ENCODE measurements at regions not wholly inside any gene's neighbourhood (a gene's known extent, or its start where the extent isn't known, plus 50 kb on each side); places are given as distances from the start of the nearest gene placed in this dataset.
"Not testable (repeated sequence)": the region's sequence is repeated elsewhere in the genome, so short reads cannot be mapped to it uniquely, and the experiment has no call there.

GRCh38 chr3:18188491-18188890, 236.6 kb downstream of the SATB1 start:
- DNase-seq = no peak

GRCh38 chr3:18185624-18186023, 239.5 kb downstream of the SATB1 start:
- DNase-seq = no peak

DNA sequence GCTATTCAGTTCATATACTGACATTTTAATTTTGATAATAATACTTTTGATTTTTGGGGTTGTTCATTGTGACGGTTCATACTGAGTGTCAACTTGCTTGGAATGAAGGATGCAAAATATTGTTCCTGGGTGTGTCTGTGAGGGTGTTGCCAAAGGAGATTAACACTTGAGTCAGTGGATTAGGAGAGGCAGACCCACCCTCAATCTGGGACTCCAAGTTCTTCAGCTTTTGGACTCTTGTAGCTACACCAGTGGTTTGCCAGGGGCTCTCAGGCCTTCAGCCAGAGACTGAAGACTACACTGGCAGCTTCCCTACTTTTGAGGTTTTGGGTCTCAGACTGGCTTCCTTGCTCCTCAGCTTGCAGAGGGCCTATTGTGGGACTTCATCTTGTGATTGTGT, 242.2 kb downstream of the SATB1 start:
- DNase-seq = not testable (repeated sequence)

DNA sequence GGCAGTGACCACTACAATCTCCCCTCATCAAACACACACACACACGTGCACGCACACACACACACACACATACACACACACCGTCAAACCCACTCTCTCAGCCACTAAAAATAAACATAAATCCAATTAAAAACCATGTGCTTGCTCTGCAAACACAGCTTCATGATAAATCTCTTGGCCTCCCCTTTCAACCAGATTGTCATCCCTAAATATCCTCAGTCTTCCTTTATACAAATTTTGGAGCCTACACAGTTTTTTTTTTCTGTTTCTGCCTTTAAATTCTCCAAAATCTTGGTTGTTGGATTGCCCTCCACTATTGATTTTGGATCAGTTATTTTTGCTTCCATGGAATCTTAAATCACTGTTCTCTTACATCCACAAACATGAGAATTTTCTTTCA, 245.6 kb downstream of the SATB1 start:
- no peak for DNase-seq

- no peak for DNase-seq
These were observed 247.9 kb downstream of the SATB1 start for GRCh38 chr3:18177271-18177670.

DNA sequence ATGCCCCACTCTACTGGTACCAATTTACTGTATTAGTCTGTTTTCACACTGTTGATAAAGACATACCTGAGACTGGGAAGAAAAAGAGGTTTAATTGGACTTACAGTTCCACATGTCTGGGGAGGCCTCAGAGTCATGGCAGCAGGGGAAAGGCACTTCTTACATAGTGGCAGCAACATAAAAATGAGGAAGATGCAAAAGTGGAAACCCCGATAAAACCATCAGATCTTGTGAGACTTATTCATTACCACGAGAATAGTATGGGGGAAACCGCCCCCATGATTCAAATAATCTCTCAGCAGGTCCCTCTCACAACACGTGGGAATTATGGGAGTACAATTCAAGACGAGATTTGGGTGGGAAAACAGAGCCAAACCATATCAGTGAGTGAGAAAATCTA, 251.2 kb downstream of the SATB1 start:
- not testable (repeated sequence) for DNase-seq

GRCh38 chr3:18159681-18160080, 265.5 kb downstream of the SATB1 start:
- DNase-seq = no peak

DNA sequence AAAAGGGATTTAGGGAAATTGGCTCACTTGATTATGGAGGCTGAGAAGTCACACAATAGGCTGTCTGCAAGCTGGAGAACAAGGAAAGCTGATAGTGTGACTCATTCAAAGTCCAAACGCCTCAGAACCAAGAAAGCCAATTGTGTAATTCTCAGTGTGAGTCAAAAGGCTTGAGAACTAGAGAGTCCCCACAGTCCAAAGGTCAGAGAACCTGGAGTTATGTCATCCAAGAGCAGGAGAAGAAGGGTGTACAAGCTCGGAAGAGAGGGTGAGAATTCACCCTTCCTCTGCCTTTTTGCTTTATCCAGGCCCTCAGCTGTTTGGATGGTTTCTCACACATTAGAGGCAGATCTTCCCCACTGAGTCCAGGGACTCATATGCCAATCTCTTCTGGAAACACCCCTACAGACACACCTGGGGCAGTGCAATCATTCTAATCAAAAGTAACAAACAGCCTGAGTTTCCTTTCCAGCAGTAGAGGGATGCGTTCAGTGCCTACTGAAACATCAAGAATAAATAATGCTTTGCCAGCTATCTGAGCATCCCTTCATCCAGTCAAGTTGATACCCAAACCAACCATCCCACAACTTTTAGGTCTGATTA, 271.5 kb downstream of the SATB1 start:
- DNase-seq = peak; percentile 72

GRCh38 chr3:18151199-18151598, 273.9 kb downstream of the SATB1 start:
- no peak for DNase-seq

DNA sequence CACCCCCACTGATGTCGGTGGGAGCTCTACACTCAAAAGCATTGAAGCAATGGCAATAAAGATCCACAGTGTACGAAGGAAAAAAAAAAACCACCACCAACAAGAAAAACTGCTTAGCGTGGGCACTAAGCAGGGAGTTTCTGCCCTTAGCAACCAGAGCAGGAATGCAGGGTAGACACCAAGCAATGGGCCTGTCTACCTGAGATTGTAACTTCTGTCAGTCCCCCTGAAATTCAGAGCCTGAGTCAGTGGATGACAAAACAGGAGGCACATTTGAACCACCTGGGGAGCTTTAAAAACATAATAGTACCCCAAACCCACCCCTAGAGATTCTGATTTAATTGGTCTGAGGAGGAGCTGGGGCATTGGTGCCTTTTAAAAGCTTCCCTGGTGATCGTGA, 275.2 kb downstream of the SATB1 start:
- no peak for DNase-seq

DNA sequence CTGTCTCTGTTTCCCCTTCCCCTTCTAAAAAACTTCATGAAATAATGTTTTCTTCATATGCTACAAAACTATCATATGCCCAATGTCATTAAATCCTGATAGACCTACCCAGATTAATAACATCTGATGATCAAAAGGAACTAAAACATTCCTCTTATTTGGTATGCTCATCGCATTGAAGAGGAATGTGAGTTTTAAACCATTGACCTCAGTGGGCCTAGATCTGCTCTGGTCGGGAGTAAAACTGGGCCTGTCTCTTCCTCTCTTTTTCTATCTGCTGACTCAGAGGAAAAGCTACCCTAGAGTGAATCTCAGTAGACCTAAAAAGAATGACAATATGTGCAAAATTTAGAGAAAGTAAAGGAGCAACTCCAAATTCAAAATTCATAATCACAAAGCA, 275.8 kb downstream of the SATB1 start:
- no peak for DNase-seq

DNA sequence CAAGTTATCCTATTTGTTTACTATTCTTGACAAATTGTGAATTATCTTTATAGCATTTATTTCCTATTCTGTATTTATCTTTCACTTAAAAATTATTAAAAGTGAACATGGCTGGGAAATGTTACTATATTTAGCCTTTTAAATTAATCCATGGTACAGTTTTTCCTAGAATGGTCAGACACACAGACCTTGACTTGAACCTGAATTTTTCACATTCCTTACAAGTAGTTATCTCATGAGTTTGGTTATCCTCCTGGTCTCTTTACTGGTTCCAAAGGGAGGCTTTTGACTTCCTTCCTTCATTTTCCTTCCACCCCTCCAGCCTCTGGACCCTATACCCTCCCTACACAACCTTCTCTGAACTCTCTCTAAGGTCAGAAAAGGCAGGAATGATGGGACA, 280.6 kb downstream of the SATB1 start:
- no peak for DNase-seq

GRCh38 chr3:18143258-18143780, 281.8 kb downstream of the SATB1 start:
- DNase-seq = no peak

GRCh38 chr3:18137958-18138357, 287.2 kb downstream of the SATB1 start:
- no peak for DNase-seq

DNA sequence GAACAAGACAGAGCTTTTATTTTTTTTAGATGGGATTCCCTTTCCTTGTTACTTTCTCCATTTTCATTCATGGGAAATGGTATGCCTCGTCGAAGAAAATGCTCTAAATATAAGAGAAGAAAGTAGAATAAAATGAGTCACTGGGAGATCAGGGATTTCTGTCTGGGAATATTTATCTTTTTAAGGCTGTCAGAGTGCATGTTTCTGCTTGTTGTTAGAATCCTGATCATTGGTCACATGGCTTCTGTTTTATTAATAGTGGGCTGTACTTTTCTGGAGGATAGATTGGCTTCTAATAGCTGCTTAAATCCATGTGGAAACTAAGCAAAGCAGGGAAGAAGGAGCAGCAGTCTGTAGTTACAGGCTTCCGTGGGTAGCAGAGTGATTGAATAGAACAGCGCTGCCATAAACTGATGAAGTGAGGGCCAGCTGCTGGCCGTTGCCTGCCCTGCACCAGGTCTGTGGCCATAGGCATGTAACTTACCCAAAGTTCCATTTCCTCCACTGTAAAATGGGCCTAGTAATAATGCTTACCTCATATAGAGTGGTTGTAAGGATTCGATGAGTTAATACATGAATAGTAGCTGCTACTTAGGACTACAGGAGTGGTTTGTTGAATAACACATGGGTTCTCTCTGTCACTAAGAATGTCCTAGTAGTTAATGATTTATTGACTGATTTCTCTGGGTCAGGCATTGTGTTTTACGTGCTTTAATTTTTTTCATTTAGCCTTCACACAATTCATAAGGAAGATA, 289.9 kb downstream of the SATB1 start:
- no peak for DNase-seq

- DNase-seq = peak; percentile 60
These were observed 290.6 kb downstream of the SATB1 start for GRCh38 chr3:18134386-18135059.

GRCh38 chr3:18132991-18133390, 292.1 kb downstream of the SATB1 start:
- no peak for DNase-seq

DNA sequence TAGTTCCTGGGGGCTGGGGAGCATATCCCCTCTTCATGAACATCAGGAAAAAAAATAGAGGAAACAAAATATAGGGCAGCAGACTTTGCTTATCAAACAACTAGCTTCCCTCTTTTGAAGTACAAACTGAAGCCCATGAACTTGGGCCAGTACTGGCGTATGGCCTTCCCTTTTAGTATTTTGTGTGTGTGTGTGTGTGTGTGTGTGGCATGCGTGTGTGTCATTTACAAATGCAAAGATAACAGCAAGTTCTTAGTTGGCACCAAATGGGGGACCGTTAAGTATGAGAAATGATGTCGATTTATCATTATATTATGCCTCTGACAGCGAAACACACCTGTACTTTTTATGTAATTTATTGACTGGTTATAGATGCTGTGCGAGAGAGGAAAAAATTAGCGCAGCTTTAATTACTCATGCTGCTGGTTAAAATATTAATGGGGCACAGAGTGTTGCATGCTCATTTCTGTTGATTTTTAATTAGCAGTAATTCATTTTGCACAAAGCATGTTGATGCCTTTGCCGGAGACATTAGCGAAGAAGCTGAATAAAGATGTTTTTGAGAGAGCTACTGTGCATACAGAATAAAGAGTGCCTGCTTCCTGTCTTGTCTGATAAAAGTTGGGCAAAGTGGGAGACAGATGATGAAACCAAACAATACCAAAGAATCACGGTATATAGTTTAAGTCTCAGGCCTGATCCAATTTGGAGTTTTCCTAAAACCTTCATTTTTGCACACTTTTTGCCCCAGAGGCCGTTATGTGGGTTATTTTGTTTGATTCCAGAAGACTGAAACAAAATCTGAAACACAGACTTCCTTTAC, 297.1 kb downstream of the SATB1 start:
- DNase-seq = no peak

- no peak for DNase-seq
These were observed 297.8 kb downstream of the SATB1 start for GRCh38 chr3:18127174-18127858.

DNA sequence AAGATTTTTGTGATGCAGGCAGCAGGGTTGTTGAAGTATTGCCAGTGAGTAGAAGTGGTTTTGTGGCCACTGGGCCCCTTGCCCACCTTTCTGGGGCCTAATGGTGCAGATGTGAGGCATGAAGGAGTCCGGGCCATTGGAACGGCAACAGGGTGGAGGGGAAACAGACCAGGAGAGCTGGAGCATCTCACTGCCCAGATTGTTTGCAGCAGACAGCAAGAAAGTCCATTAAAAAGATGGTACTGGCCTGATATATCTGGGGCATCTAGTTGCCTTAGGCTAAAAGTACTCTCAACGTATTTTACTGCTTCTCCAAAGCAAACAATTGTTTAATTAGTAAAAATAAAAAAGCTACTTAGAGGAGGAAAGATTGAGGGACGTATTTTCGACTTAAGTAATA, 298.4 kb downstream of the SATB1 start:
- DNase-seq = no peak

DNA sequence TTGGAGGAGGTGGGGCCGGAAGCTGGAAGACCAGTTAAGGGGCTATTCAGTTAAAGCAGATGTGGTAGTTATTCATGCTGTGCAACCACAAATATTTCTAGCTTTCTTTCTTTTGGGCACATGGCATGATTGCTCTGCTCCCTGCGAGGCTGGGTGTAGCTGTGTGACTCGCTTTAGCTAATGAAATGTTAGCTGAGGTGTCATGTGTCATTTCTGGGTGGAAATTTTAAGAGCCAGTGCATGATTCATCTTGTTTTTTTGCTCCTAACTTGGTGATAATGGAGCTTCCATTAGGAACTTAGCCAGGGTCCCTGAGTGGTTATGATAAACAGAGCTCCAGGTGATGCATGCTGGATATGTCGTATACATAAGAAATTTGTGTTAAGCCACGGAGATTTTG, 300.6 kb downstream of the SATB1 start:
- DNase-seq = peak; percentile 84

DNA sequence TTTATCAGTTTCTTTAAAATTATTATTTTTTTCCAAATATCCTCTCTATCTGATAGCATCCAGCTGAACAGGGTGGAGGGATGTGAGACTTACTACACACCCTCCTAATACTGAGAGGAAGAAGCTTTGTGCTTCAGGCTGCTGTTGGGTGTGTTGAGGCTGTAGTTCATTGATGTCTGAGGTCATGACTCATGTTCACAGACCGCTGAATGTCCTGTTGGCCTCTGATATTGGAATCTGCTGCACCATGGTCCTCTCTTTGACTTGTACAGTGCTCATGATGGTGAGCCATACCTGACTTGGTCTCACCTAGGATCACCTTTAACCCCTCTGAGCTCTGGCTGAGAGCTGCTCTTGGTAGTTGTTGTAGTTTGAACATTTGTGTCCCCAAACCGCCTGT, 302.9 kb downstream of the SATB1 start:
- DNase-seq = peak; percentile 29

DNA sequence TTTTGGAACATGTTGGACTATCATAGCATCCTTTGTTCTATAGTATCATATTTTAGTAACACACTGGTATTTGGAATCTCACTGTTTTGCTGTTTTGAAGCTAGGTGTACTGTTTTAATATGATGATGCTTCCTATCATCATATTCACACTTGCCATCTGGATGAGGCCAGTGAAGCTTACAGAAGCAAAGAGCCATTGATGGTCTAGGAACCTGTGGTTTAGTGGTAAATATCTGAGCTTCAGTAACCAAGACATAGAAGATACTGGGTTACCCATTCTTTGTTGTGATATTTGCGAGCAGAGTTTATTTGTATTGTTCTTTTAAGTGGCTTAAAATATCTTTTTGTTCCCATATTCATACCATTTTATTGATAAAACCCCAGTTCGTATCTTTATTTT, 304.1 kb downstream of the SATB1 start:
- no peak for DNase-seq

All from EL (cell line).